GM21717 (cell line): ENCODE measurements at regions not wholly inside any gene's neighbourhood (a gene's known extent, or its start where the extent isn't known, plus 50 kb on each side); places are given as distances from the start of the nearest gene placed in this dataset.

Experiments
- ATAC-seq: cut with Tn5 transposase; IDR thresholded peaks from one replicate; pipeline ENCODE4 v1.9.1; 2021; ENCODE audit warnings: mild to moderate bottlenecking, moderate library complexity; ENCODE audit not compliant: unreplicated experiment

DNA sequence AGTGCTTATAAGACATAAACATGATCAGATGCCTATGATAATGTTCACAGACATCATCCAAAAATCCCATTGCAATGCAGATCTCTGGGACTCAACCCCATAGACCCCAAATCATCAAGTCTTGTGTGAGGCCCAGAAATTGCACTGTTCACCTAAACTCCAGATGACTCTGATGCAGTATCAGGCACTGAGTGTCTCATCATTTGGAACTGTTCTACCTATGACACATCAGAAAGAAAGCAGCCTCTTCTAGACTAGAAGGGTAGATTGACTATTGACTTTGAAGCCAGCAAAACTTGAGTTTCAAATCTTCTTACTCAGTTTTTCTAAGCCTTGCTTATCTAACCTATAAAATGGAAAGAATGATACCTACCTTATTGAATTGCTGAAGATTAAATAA, 58.7 kb upstream of the PAPPA start:
- no peak for ATAC-seq

DNA sequence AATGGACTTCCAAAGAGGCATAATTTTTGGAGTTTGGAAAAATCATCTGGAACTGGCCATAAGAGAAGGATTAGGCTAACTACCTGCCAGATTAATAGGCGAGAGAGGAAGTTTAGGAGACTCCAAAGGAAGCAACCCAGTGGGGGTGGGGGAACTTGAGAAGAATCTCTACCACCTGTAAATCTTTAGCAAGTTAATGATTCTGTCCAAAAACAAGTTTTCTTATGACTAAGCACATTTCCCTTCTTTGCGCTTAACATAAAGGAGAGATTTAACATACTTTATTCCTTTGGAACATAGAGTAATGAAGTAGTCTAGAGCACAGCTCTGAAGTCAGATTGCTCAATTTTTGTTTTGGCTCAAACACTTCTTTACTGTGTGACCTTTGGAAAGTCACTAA, 58.2 kb upstream of the PAPPA start:
- no peak for ATAC-seq

DNA sequence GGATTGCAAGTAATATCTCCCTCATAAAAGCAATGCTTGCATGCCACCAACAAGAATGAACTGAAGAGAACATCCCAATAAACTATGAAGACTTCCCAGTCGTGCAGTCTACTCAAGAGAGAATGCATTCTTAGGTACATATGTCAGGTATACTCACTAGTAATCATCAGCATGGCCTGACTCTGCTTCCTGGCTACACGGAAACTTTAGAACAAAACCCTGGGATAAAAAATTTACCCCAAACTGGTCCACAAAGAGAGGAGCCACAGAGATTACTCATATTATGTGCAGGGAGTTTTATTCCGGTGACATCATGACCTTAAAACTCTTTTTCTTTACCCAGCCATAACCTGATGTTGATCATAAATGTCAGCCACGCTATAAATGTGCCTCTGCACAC, 57.5 kb upstream of the PAPPA start:
- ATAC-seq, result no peak

DNA sequence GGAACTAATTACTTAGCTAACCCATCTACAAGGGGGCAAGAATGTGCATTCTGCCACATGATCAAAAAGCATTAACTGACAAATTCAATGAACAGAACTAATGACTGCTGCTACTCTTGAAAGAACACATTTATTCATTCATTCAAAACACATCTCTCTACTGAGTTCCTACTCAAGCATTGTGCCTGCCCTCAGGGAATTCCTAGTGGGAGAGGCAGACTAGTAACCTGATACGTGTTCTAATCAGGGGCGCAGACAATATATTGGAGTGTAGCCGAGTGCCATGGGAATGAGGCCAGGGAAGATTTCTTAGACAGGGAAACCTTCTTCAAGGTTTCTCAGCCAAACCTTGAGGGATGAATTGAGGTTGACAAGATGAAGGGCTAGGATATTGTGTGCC, 56.7 kb upstream of the PAPPA start:
- ATAC-seq, result no peak

DNA sequence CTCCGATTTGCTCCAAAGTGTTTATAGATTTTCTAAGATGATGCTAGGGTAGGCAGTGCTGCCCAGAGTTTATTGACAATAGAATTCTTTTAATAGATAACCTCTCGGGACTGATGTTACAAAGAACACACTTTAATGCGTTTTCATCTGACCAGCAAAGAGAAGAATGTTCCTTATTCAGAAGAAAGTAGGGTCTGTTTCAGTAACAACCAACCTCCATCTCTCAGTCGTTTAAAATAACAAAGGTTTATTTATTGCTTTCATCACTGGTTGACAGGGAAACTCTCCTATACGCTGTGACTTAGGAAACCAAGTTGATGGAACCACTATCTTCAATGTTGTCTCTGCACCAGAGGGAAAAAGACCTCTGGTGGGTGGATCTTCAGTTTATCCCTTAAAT, 55.1 kb upstream of the PAPPA start:
- no peak for ATAC-seq

DNA sequence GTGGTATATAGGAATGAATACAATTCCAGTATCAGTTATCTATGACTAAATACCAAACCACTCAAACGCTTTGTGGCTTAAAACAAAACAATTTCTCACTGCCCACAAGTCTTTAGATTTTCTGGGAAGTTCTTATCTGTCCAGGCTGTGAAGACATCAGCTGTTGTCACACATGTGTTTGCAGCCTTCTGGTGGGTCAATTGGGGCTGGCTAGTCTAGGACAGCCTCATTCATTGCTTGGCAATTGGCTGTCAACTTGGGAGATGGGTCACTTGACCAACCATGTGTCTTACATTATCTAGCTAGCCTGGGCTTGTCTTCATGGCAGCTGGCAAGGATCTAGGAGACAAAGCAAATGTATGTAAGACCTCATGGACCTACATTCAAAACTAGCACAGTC, 53.8 kb upstream of the PAPPA start:
- no peak for ATAC-seq

DNA sequence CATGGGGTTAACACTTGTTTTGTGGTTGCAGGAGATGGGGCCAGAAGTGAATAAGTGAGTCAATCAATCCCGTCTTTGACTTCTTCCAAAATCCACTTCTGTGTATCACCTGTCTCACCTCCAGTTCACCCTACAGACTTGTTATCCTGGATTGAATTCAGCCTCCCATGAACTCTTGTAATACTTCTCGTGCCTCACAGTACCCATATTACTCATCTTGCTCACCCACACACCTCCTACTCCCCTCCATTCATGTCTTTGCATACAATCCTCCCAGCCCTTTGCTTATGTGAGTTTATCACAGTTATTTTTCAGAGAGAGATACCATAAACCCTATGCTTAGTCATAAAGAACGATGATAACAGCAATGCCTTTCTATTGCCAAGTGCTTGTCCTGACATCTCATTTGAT, 52.9 kb upstream of the PAPPA start:
- ATAC-seq, result no peak

DNA sequence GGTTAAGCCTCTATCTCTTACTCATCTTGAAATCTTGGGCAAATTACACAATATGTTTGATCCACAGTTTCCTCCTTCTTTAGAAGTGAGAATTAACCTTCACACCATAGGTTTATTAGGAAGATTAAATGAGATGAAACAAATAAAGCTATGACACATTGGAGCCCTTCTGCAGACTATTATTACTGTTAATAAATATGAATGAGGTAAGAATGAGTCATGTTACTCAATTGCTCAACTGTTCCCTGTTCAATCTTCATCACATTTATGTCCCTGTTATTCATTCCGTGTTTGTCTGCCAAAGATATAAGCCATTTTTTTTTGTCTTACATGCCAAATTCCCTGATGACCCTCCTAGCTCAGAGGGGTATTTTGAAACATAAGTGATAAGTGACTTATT, 52.1 kb upstream of the PAPPA start:
- no peak for ATAC-seq

DNA sequence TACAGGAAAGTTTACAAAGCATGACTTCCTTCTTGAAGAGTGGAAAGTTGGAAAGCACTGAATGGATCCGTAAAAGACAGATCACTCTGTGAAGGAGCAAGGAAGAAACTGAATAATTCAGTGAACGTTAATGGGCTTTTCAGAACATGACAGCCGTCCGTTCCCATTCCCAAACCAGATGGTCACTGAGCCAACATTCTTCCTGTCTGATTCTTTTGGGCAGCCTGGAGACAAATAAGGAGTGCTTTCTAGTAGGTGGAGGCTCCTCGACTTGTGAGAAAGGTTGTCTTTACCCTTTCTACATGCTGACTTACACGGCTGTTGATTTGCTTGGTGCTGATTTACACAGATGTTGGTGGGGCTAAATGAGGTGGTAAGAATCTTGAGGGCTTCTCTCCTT, 51.0 kb upstream of the PAPPA start:
- ATAC-seq, result no peak
